Thyroid gland (tissue), 4 donors: ENCODE measurements at regions not wholly inside any gene's neighbourhood (a gene's known extent, or its start where the extent isn't known, plus 50 kb on each side); places are given as distances from the start of the nearest gene placed in this dataset.

Experiments used
- DNase-seq, 2 donors: peaks; one replicate each; pipeline ENCODE4 v3.0.0-alpha.2; 2019
- H3K27ac ChIP-seq, 3 donors: fragments of 200-600 bp; sonication (generic); 1 replicate in 2 of 3; 2 replicates in 1 of 3; pipeline ENCODE4 v1.5.1; 2016 to 2019; ENCODE audit warnings: mild to moderate bottlenecking in 1 of 3, moderate library complexity in 1 of 3
- H3K27me3 ChIP-seq: fragments of 200-600 bp; sonication (generic); one replicate; pipeline ENCODE4 v1.5.1; 2019
- H3K36me3 ChIP-seq, 2 donors: fragments of 200-600 bp; sonication (generic); one replicate each; pipeline ENCODE4 v1.5.1; 2016 to 2019
- H3K4me1 ChIP-seq, 2 donors: fragments of 200-600 bp; sonication (generic); one replicate each; pipeline ENCODE4 v1.5.1; 2017 to 2019
- H3K4me3 ChIP-seq, 3 donors: fragments of 200-600 bp; sonication (generic); replicated peaks in 1 of 3; 1 replicate in 2 of 3; 2 replicates in 1 of 3; pipeline ENCODE4 v1.5.1; 2016; ENCODE audit warnings: mild to moderate bottlenecking in 1 of 3
- H3K9me3 ChIP-seq: fragments of 200-600 bp; sonication (generic); one replicate; pipeline ENCODE4 v1.5.1; 2017
- CTCF ChIP-seq, 6 experiments: fragments of 200-600 bp in 3 of 6; fragments of 450-650 bp in 3 of 6; sonication (generic) in 3 of 6; IDR thresholded peaks; one replicate each; pipeline ENCODE4 v1.5.1; 2016 to 2019; ENCODE audit warnings: antibody characterized with exemption in 6 of 6, mild to moderate bottlenecking in 2 of 6, inconsistent platforms in 1 of 6, moderate library complexity in 1 of 6
- POLR2A ChIP-seq, 2 donors: fragments of 450-650 bp; IDR thresholded peaks; one replicate each; pipeline ENCODE4 v1.6.1; 2017; ENCODE audit warnings: antibody characterized with exemption in 2 of 2, mild to moderate bottlenecking in 2 of 2, moderate library complexity in 1 of 2
- WGBS, 2 donors: methylation state at CpG; one replicate each; pipeline ENCODE4 v1.1.5; 2017; 5-methylcytosine and 5-hydroxymethylcytosine counted together
- intact Hi-C: fragments of 100-400 bp; cut with DNase I; formaldehyde crosslinking; loops from one replicate; pipeline ENCODE4 v1.15.1; 2023

DNA sequence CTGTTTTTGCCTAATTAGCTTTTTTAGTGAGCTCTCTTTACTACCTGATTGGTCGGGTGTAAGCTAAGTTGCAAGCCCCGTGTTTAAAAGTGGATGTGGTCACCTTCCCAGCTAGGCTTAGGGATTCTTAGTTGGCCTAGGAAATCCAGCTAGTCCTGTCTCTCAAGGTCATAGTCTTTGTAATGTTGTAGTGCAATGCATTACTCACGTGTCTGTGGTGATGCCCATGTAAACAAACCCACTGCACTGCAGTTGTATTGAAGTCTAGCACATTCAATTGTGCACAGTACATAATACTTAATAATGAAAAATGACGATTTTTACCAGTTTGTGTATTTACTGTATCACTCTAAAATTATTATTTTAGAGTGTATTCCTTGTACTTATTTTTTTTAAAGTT lies 335.5 kb downstream of the NUAK1 start:
- Histone ChIP-seq H3K4me3 (no peak overlapping the region), H3K4me1 (no peaks in the 10 kb centered on the region), H3K27ac (no peak overlapping the region), H3K9me3 (no peaks in the 10 kb centered on the region), H3K27me3 (no peaks in the 10 kb centered on the region), H3K36me3 (no peaks in the 10 kb centered on the region)
- 65 to 85% methylated on average over 4 of the region's 4 CpGs for WGBS, 2 donors
- TF ChIP-seq POLR2A (IDR thresholded peaks at IDR 0.05), result no peak
- no peak for TF ChIP-seq CTCF (IDR thresholded peaks at IDR 0.05)
- no peak for DNase-seq
- intact Hi-C loops, result no loop called here

GRCh38 chr12:105804591-105805265 lies 334.0 kb downstream of the NUAK1 start:
- H3K36me3 ChIP-seq, result no peaks in the 10 kb centered on the region
- DNase-seq, result no peak
- no peak overlapping the region for H3K27ac ChIP-seq
- H3K4me1 ChIP-seq, result no peaks in the 10 kb centered on the region
- no peaks in the 10 kb centered on the region for H3K27me3 ChIP-seq
- H3K4me3 ChIP-seq, result no peak overlapping the region
- 81 to 84% methylated on average over 5 of the region's 5 CpGs for WGBS, 2 donors
- TF ChIP-seq POLR2A (IDR thresholded peaks at IDR 0.05) (no peak), CTCF (IDR thresholded peaks at IDR 0.05) (no peak)
- no peaks in the 10 kb centered on the region for H3K9me3 ChIP-seq
- intact Hi-C loops, result no loop called here

DNA sequence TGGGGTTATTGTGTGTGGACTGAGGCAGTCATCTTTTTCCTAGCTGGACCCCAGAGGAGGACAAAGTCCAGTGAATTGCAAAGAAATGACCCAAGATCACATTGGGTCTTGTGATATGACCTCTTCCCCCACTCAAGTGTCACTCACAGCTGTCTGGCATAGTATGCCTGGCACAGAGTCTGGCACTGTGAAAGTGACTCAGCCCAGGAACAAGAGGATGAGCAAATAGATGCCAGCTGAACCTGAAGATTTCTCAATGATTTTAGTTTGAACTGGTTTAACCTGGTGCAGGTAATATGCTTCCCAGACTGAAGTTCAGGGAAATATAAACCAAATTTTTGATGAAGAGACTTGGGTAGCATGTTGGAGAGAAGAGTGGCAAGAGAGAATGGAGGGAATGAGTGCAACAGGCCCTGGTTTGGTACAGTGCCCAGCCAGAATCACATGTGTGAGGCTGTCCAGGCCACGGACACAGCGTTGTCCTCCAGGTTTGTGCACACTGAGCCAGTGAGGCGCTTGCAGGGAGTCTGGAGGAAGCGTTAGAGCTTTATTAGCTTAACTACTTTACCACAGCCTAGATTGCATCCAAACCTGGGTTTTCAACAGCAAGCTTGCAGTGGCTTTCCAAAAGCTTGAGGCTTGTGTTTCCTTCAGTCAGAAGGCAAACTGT lies 332.9 kb downstream of the NUAK1 start:
- Histone ChIP-seq H3K27ac (no peak overlapping the region), H3K36me3 (no peaks in the 10 kb centered on the region), H3K4me3 (no peak overlapping the region), H3K4me1 (no peaks in the 10 kb centered on the region), H3K9me3 (no peaks in the 10 kb centered on the region), H3K27me3 (no peaks in the 10 kb centered on the region)
- intact Hi-C loops, result no loop called here
- TF ChIP-seq CTCF (IDR thresholded peaks at IDR 0.05), result no peak
- 91 to 92% methylated on average over 4 of the region's 4 CpGs for WGBS, 2 donors
- no peak for DNase-seq

- Histone ChIP-seq H3K4me3 (no peak overlapping the region), H3K27me3 (no peaks in the 10 kb centered on the region), H3K4me1 (no peaks in the 10 kb centered on the region), H3K36me3 (no peaks in the 10 kb centered on the region), H3K27ac (no peak overlapping the region), H3K9me3 (no peaks in the 10 kb centered on the region)
- WGBS, 2 donors, result 94 to 98% methylated on average over 2 of the region's 2 CpGs
- DNase-seq, result no peak
- TF ChIP-seq POLR2A (IDR thresholded peaks at IDR 0.05) (no peak), CTCF (IDR thresholded peaks at IDR 0.05) (no peak)
- intact Hi-C loops, result no loop called here
Observed at GRCh38 chr12:105806400-105806770, 332.4 kb downstream of the NUAK1 start.

DNA sequence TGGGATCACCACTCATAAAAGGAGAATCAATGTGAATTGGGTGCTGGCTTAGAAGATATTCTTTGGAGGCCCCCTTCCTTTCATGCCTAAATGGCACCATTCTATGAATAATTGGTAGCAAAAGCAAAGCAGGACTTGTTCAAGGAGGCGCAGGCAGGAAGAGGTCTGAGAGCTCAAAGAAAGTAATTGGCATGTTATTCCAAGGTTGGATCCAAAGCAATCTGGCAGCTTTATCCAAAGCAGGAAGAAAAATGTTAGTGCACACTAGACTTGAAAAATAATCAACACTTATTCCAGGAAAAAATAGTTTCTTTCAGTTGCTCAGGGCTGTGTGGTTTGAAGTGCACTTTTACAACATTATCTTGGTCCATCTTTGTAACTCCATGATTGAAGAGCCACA lies 326.4 kb downstream of the NUAK1 start:
- Histone ChIP-seq H3K27ac (no peak overlapping the region), H3K9me3 (no peaks in the 10 kb centered on the region), H3K27me3 (no peaks in the 10 kb centered on the region), H3K4me1 (no peaks in the 10 kb centered on the region), H3K36me3 (no peaks in the 10 kb centered on the region), H3K4me3 (no peak overlapping the region)
- DNase-seq, result no peak
- intact Hi-C loops, result no loop called here
- no peak for TF ChIP-seq POLR2A (IDR thresholded peaks at IDR 0.05)
- TF ChIP-seq CTCF (IDR thresholded peaks at IDR 0.05), result no peak
- WGBS, 2 donors, result 65 to 82% methylated on average over 1 of the region's 1 CpG
